Cardiac fibroblast (primary cell): ENCODE measurements at regions not wholly inside any gene's neighbourhood (a gene's known extent, or its start where the extent isn't known, plus 50 kb on each side); places are given as distances from the start of the nearest gene placed in this dataset.

Experiments
- DNase-seq, 2 donors: peaks; one replicate each; pipeline versions ENCODE4 v3.0.0 to v3.0.0-alpha.2; 2010; ENCODE audit warnings: low read depth in 2 of 2
- H3K4me3 ChIP-seq, 2 donors: replicated peaks in 1 of 2; 1 replicate in 1 of 2; 2 replicates in 1 of 2; pipeline ENCODE4 v1.5.1; 2011; ENCODE audit warnings: low read depth in 2 of 2, low read length in 2 of 2, mild to moderate bottlenecking in 2 of 2, moderate library complexity in 1 of 2
- TF ChIP-seq, protein P1 (sequence below): IDR thresholded peaks from one replicate; pipeline ENCODE4 v1.5.1; 2011; ENCODE audit warnings: low read depth, mild to moderate bottlenecking, low read length, inconsistent platforms

DNA sequence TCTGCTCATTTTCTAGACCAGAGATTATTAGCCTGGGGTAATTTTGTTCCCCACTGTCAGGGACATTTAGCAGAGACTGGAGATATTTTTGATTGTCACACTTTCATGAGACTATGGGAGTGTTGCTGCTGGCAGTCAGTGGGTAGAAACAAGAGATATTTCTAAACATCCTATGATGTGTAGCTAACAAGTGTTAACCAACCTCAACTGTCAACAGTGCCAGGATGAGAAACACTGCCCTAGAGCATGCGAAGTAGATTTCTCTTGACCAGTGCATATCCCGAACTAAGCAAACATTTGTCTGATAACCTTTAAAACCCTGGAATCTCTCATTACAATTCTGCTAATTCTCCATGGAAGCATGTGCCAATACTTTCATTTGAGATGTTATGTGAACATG is 607.4 kb upstream of the TMPRSS15 start:
- no peak for DNase-seq
- TF ChIP-seq, protein P1, sequence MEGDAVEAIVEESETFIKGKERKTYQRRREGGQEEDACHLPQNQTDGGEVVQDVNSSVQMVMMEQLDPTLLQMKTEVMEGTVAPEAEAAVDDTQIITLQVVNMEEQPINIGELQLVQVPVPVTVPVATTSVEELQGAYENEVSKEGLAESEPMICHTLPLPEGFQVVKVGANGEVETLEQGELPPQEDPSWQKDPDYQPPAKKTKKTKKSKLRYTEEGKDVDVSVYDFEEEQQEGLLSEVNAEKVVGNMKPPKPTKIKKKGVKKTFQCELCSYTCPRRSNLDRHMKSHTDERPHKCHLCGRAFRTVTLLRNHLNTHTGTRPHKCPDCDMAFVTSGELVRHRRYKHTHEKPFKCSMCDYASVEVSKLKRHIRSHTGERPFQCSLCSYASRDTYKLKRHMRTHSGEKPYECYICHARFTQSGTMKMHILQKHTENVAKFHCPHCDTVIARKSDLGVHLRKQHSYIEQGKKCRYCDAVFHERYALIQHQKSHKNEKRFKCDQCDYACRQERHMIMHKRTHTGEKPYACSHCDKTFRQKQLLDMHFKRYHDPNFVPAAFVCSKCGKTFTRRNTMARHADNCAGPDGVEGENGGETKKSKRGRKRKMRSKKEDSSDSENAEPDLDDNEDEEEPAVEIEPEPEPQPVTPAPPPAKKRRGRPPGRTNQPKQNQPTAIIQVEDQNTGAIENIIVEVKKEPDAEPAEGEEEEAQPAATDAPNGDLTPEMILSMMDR: no peak
- no peak overlapping the region for H3K4me3 ChIP-seq

DNA sequence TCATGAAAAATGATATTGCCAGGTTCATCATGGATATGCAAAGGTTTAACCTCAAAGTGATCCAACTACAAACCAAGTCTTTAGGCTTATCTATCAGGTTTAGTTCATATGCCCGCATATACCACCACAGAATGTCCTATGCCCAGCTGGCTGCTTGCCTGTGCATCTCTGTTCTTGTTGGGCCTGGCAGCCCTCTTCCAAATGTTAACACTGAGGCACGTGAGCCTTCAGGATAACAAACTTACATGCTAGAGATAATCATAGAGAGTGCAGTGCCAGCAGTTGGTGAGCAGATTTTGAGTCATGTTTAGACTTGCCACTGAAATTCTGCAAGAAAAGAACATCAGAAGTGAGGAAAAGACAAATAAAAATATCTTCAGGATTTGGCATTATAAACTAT is 607.9 kb upstream of the TMPRSS15 start:
- no peak for DNase-seq
- H3K4me3 ChIP-seq: no peak overlapping the region
- TF ChIP-seq, protein P1: no peak

DNA sequence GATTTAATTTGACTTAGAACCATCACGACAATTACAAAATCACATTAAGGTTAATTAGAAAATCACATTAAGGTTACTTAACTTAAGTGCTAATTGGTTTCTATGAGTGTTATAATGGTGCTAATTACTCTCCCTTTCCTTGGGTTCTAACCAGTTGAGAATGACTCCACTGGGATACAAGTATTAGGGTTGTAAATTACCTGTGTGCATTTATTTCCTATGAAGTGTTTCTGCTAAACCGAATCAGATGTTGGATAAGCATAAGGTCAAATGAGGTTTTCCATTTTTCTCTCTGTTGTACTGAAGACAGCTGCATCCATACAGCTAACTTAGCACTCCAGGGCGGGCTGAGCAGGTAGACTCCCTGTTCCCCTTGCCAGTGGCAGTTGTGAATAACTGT is 610.3 kb upstream of the TMPRSS15 start:
- H3K4me3 ChIP-seq: no peak overlapping the region
- no peak for DNase-seq
- TF ChIP-seq, protein P1: no peak

DNA sequence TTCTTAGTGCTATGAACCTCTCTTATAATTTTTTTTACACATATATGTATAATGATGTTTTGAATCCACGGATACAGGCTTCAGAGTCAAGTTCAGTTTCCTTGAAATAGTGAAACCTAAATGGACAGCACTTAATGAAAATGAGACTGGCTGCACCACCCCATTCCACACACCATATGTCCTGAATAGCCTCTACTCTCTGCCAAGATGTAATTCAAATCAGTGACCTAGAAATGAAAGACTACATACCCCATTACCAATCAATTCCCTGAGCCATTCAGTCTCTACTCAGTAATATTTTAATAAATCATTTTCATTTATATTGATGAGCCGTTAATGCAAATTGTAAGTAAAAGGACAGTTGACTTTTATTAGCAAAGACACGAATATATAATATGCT is 614.9 kb upstream of the TMPRSS15 start:
- TF ChIP-seq, protein P1: no peak
- H3K4me3 ChIP-seq: no peak overlapping the region
- DNase-seq: no peak

DNA sequence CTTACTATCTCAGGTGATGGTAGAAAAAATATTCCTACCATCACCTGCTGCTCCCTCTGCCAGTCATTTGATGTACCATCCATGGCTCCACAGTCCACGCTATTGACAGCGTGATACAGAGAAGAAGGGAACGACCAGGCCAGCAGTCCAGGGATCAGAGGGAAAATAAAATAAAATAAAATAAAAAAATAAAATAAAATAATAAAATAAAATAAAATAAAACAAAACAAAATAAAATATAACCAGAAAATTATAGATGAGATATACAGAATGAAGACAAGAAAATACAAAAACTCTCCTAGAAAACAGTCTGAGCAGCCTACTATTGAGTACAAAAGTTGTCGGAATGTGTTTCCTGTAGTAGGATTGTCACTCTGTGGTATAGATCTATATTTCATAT is 619.4 kb upstream of the TMPRSS15 start:
- DNase-seq: no peak
- TF ChIP-seq, protein P1: no peak
- H3K4me3 ChIP-seq: no peak overlapping the region

DNA sequence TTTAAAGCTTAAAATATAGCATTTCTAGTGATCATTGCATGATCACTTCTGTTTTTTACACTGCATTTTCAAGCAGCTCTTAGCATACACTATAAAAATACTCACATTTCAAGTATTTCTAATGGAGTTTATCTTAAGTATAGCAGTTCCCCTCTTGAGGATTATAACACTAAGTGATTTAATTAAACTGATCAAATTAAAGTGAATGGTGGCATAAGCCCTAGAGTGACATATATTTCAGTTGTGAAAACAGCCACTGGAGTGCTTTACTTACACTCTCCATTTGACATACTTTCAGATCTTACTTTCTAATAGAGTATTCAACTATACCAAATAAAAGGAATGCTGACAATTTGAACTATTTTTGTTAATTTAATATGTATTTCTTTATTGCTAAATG is 623.3 kb upstream of the TMPRSS15 start:
- no peak for DNase-seq
- no peak overlapping the region for H3K4me3 ChIP-seq
- TF ChIP-seq, protein P1: no peak

DNA sequence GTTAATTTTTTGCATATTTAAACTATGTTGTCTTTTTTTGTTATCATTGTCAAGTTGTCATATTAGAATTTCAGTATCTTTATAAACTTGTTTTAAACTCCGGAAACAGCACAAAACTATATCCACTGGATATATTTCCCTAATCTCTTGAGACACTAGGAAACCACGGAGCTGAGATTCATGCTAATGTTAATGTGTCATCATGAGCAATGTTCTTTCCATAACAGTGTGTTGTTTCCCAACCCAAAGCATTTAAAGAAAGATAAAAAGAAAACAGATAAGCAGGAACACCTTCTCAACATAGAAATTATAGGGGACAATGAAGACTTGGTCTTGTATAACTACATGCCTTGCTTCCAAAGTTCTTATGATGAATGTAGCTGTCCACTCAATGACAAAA is 626.2 kb upstream of the TMPRSS15 start:
- H3K4me3 ChIP-seq: no peak overlapping the region
- DNase-seq: no peak
- TF ChIP-seq, protein P1: no peak
